GM19043 (cell line): ENCODE measurements at regions not wholly inside any gene's neighbourhood (a gene's known extent, or its start where the extent isn't known, plus 50 kb on each side); places are given as distances from the start of the nearest gene placed in this dataset.
"Not testable (repeated sequence)": the region's sequence is repeated elsewhere in the genome, so short reads cannot be mapped to it uniquely, and the experiment has no call there.

ENCODE experiments used
- ATAC-seq: cut with Tn5 transposase; IDR thresholded peaks from one replicate; pipeline ENCODE4 v1.9.1; 2021; ENCODE audit warnings: low read depth; ENCODE audit not compliant: unreplicated experiment

- ATAC-seq, result no peak
These were observed 248.1 kb downstream of the ASXL3 start for GRCh38 chr18:33826151-33826550.

GRCh38 chr18:33821503-33821902 is 243.5 kb downstream of the ASXL3 start:
- no peak for ATAC-seq

- no peak for ATAC-seq
These were observed 242.7 kb downstream of the ASXL3 start for GRCh38 chr18:33820517-33821371.

GRCh38 chr18:33819692-33820343 is 241.8 kb downstream of the ASXL3 start:
- not testable (repeated sequence) for ATAC-seq

GRCh38 chr18:33818145-33818544 is 240.1 kb downstream of the ASXL3 start:
- ATAC-seq, result no peak

GRCh38 chr18:33817096-33817495 is 239.1 kb downstream of the ASXL3 start:
- no peak for ATAC-seq

GRCh38 chr18:33814546-33814945 is 236.5 kb downstream of the ASXL3 start:
- ATAC-seq, result no peak

GRCh38 chr18:33812186-33812585 is 234.2 kb downstream of the ASXL3 start:
- no peak for ATAC-seq

GRCh38 chr18:33805592-33805991 is 227.6 kb downstream of the ASXL3 start:
- no peak for ATAC-seq

GRCh38 chr18:33804258-33804657 is 226.2 kb downstream of the ASXL3 start:
- ATAC-seq, result no peak

GRCh38 chr18:33803636-33804035 is 225.6 kb downstream of the ASXL3 start:
- ATAC-seq, result no peak

- no peak for ATAC-seq
These were observed 224.9 kb downstream of the ASXL3 start for GRCh38 chr18:33802955-33803354.
